C4-2B (cell line): ENCODE measurements at regions not wholly inside any gene's neighbourhood (a gene's known extent, or its start where the extent isn't known, plus 50 kb on each side); places are given as distances from the start of the nearest gene placed in this dataset.

Experiments used
- H3K27ac ChIP-seq: fragments of 450-650 bp; 2 replicates; pipeline ENCODE4 v1.5.1; 2017
- ZFX ChIP-seq: fragments of 450-650 bp; IDR thresholded peaks from 2 replicates; pipeline ENCODE4 v1.6.1; 2017
- TF ChIP-seq, protein P1 (sequence below): fragments of 450-650 bp; conservative IDR thresholded peaks from 2 replicates; pipeline ENCODE4 v1.5.1; 2017; ENCODE audit warnings: mild to moderate bottlenecking

DNA sequence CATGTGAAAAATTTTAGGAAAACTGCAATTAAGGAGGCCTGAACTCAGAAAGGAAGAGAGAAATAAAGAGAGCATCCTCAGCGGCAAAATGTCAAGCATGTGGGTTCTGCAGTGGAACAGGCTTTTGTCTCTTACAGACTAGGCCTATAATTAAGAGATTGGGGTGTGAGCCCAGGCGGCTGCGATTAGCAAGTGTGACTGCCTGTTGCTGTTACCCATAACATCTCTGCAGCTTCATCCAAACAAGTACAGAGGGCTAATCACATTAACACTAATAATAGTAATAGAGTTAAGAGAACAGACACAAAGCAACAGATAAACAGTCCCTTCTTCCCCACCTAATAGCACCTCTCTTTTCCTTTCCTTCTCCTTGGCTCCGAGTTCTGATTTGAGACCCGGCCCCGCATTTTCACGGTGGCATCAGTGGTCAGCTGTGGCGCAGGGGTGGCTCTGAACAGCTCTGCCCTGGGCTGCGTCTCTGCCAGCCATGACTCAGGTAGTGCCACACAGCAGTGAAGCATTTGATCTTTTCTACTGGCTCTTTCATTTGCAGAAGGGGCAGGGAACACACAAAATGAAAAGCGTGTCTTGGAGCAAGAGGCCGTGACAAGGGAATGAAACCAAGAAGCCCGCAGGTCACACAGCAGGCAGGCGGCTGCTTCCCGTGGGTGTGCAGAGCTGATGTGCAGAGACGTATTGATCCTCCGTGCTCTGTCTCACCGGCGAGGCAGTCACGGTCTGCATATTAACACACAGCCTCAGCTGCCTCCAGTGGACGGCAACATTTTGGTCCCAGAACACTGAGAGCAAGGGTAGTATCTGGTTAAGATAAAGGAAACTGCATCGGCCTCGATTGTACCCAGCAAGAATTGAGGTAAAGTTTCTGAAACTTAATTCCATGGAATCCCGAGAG is 103.1 kb downstream of the KLF6 start:
- no peak overlapping the region for H3K27ac ChIP-seq
- TF ChIP-seq ZFX, result no peak
- TF ChIP-seq, protein P1, sequence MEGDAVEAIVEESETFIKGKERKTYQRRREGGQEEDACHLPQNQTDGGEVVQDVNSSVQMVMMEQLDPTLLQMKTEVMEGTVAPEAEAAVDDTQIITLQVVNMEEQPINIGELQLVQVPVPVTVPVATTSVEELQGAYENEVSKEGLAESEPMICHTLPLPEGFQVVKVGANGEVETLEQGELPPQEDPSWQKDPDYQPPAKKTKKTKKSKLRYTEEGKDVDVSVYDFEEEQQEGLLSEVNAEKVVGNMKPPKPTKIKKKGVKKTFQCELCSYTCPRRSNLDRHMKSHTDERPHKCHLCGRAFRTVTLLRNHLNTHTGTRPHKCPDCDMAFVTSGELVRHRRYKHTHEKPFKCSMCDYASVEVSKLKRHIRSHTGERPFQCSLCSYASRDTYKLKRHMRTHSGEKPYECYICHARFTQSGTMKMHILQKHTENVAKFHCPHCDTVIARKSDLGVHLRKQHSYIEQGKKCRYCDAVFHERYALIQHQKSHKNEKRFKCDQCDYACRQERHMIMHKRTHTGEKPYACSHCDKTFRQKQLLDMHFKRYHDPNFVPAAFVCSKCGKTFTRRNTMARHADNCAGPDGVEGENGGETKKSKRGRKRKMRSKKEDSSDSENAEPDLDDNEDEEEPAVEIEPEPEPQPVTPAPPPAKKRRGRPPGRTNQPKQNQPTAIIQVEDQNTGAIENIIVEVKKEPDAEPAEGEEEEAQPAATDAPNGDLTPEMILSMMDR, result no peak

DNA sequence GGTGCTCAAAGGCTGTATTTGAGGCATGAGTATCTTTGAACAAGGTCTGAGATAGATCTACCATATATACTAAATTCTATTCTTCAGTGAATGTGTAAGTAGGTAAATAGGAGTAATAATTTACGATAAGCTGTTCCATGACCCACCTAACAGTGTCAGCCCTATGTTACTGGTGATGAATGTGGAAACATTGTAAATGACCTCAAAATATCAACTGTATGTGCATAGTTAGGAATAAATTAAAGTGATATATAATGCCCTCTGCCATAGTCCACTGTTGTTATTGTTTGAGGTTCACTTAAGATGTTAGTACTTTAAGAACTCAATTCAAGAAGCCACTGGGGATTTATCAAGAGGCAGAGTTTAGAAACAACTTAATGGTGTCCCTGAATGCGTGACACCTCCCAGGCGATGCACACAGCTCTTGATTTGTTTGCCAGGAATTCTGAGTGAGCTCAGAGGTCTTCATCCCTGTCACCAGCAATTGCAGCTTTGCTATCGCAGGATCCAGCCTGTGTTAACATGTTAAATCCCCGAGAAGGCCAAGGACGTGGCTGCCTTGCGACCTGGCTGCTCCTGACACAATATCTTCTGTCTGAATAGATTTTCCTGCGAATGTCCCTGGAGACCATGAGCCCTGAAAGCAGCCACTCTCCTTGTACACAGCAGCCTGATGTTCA is 104.9 kb downstream of the KLF6 start:
- H3K27ac ChIP-seq, result no peak overlapping the region
- TF ChIP-seq ZFX, result no peak
- TF ChIP-seq, protein P1, result no peak

DNA sequence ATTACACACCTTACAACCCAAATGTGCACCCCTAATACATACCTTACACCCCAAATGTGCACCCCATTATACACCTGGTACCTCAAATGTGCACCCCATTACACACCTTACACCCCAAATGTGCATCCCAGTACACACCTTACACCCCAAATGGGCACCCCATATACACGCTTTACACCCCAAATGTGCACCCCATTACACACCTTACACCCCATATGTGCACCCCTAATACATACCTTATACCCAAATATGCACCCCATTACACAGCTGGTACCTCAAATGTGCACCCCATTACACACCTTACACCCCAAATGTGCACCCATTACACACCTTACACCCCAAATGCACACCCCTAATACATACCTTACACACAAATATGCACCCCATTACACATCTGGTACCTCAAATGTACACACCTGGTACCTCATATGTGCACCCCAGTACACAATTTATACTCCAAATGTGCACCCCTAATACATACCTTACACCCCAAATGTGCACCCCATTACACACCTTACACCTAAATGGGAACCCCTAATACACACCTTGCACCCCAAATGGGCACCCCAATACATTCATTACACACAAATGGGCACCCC is 106.3 kb downstream of the KLF6 start:
- TF ChIP-seq ZFX, result no peak

DNA sequence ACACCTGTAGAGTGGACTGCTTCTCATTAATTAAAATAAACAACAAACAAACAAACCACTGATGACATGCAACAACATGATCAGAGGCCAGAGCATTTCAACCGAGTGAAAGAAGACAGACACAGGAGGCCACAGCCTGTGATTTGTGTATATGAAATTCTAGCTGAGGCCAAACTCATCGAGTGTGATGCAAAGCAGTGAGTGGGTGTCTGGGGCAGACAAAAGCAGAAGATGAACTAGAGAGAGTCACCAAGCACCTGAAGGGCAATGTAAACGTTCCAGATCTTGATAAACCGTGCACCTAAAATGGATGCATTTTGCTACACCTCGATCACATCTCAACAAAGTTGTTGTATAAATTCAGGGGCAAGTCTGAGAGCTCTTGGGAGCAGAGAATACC is 108.4 kb downstream of the KLF6 start:
- H3K27ac ChIP-seq, result no peak overlapping the region
- TF ChIP-seq, protein P1, result no peak
- no peak for TF ChIP-seq ZFX

More for the DNA sequence above, 106.3 kb downstream of the KLF6 start:
- H3K27ac ChIP-seq, result no peak overlapping the region

DNA sequence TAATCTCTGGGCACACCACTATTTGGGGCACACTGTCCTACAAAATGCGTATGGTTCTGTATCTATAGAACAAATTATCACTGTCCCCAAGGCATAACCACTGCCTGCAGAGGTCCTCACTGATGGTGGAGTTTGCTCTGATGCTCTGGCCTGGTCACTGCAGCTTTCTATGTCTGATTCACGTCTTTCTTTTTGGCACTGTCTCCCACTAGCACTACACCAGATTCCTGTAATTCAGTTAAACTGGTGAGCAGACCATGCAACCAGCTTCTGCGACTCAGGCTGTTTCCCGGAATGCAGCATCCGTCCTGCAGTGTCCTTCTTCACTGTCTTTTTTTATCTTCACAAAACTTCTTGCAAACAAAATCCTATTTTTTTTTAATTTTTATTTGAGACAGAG is 112.8 kb downstream of the KLF6 start:
- H3K27ac ChIP-seq, result no peak overlapping the region
- TF ChIP-seq ZFX, result no peak
- TF ChIP-seq, protein P1, result no peak

DNA sequence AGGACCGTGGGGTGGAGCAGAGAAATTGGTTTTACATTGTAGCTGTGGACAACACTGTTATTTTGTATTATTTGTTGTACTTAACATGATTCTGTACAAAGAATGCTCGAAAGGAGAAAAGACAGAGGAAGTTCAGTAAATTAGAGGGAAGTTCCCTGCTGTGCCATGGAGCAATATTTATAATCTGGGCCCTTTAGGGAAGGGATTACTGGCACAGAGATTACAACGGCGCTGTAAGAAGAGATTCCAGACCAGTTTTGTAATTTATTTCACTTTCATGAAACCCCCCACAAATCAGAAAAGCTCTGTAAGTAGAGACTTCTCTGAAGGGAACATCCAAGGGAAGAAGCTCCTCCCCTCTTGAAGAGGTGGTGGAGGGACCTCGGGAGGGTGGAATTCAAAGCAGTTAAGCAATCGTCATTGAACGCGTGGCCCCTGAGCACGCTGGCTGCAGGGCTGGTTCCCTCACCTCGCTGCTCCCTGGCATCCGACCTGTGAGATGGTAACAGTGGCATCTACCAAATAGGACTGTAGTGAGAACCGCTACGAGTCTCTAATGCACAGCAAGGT is 113.5 kb downstream of the KLF6 start:
- TF ChIP-seq, protein P1, result no peak
- no peak for TF ChIP-seq ZFX
- H3K27ac ChIP-seq, result no peak overlapping the region

DNA sequence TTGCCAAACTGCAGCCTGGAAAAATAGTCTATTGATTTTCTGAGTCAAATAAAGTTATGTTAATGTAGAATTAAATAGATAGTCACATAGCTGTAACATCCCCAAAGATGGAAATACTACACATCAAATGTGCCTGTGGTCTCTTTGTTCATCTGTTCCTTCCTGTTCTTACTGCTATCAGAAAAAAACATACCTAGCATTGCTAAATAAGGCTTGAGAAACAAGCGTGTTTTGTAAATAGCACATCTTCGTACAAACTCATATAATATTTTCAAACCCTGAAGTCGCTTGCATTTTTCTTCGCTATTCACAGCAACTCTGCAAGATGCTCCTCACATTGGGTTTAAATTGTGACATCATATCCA is 116.1 kb downstream of the KLF6 start:
- no peak for TF ChIP-seq ZFX
- H3K27ac ChIP-seq, result no peak overlapping the region

DNA sequence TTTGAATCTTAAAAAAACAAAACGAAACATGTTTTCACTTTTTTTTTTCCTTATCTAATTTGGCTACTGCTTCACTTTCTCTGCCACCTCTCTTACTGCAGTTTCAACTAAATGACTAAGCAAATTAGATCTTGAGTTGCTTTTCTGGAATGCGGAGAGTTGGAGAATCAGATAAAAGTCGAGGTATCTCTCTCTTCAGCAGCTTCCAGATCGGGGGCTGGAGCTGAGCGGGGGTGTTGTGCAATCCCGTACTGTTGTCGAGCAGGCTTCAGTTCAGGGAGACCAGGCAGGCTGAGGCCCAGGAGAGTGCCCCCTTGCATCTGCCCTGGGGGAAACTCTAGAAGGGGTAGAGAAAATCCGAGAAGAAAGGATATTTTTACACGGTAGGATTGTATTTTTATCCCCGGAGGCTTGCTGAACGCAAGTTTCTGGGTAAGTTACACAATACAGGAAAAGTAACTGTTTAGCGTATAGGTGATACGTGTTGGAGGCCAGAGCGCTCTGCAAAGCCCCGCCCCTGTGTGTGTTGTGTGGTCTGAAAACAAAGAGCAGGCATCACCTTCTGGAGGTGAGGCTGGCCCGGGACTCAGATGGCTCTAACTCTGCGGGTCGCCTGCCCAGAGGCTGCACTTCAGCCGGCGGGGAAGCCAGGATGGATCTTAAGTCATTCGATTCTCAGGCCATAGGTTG is 116.6 kb downstream of the KLF6 start:
- TF ChIP-seq, protein P1, result no peak
- no peak for TF ChIP-seq ZFX
- H3K27ac ChIP-seq, result no peak overlapping the region
